Caco-2 (cell line): ENCODE measurements at regions not wholly inside any gene's neighbourhood (a gene's known extent, or its start where the extent isn't known, plus 50 kb on each side); places are given as distances from the start of the nearest gene placed in this dataset.

Source experiments
- BruUV-seq: library from RNA; stranded (reverse); fragments of 400-500 nt; replicated peaks from 2 replicates; lab custom pipeline; 2021; lab: Mats Ljungman, UMichigan
- CTCF ChIA-PET: fragments of 300-600 bp; sonication (Branson Sonifier 250); formaldehyde crosslinking; loops from one replicate; lab custom pipeline; 2022; ENCODE audit warnings: antibody characterized with exemption; lab: Charles Lee
- POLR2A ChIA-PET: fragments of 300-600 bp; sonication (Branson Sonifier 250); formaldehyde crosslinking; loops from one replicate; lab custom pipeline; 2022; ENCODE audit warnings: antibody characterized with exemption; lab: Charles Lee
- DNase-seq, 2 experiments: peaks; one replicate each; pipeline versions ENCODE4 v3.0.0 to v3.0.0-alpha.2; 2020 to 2022
- H3K27me3 ChIP-seq: replicated peaks from 2 replicates; pipeline ENCODE4 v1.6.0; 2011; ENCODE audit warnings: low read length; ENCODE audit not compliant: control insufficient read depth, insufficient read depth
- H3K36me3 ChIP-seq: 2 replicates; pipeline ENCODE4 v1.5.1; 2011; ENCODE audit warnings: low read length; ENCODE audit not compliant: control insufficient read depth, insufficient read depth
- H3K4me1 ChIP-seq: fragments of 250-450 bp; sonication (Bioruptor Pico); 2 replicates; pipeline ENCODE4 v1.5.1; 2020; ENCODE audit warnings: mild to moderate bottlenecking
- H3K4me3 ChIP-seq: 2 replicates; pipeline ENCODE4 v1.5.1; 2011; ENCODE audit warnings: low read depth, mild to moderate bottlenecking, control low read depth, low read length
- H3K9me3 ChIP-seq: fragments of 250-450 bp; sonication (Bioruptor Pico); 2 replicates; pipeline ENCODE4 v1.5.1; 2020; ENCODE audit warnings: mild to moderate bottlenecking, moderate library complexity
- H3K27ac Mint-ChIP-seq: one replicate; pipeline ENCODE4 v1.8.0; 2022; ENCODE audit warnings: mixed read lengths; ENCODE audit not compliant: unreplicated experiment
- H3K27me3 Mint-ChIP-seq: one replicate; pipeline ENCODE4 v1.8.0; 2022; ENCODE audit warnings: mixed read lengths; ENCODE audit not compliant: insufficient read depth, unreplicated experiment
- H3K36me3 Mint-ChIP-seq: one replicate; pipeline ENCODE4 v1.8.0; 2022; ENCODE audit warnings: mild to moderate bottlenecking, mixed read lengths; ENCODE audit not compliant: insufficient read depth, unreplicated experiment
- H3K4me1 Mint-ChIP-seq: one replicate; pipeline ENCODE4 v1.8.0; 2022; ENCODE audit warnings: low read depth, mixed read lengths; ENCODE audit not compliant: unreplicated experiment
- H3K4me3 Mint-ChIP-seq: one replicate; pipeline ENCODE4 v1.8.0; 2022; ENCODE audit warnings: mild to moderate bottlenecking, moderate library complexity, mixed read lengths; ENCODE audit not compliant: unreplicated experiment
- H3K9me3 Mint-ChIP-seq: one replicate; pipeline ENCODE4 v1.8.0; 2022; ENCODE audit warnings: mixed read lengths; ENCODE audit not compliant: unreplicated experiment
- CTCF ChIP-seq, 2 experiments: fragments of 200-600 bp in 1 of 2; IDR thresholded peaks; 1 replicate in 1 of 2; 2 replicates in 1 of 2; pipeline versions ENCODE4 v1.5.1 to v1.8.0; 2011 to 2022; ENCODE audit warnings: antibody characterized with exemption in 1 of 2, control low read depth in 1 of 2, inconsistent platforms in 1 of 2, low read depth in 1 of 2, low read length in 1 of 2, mild to moderate bottlenecking in 1 of 2, moderate library complexity in 1 of 2; ENCODE audit not compliant: insufficient read depth in 1 of 2, severe bottlenecking in 1 of 2, unreplicated experiment in 1 of 2
- intact Hi-C: fragments of 100-400 bp; cut with micrococcal nuclease; formaldehyde crosslinking; loops from one replicate; pipeline ENCODE4 v1.10.0; 2022; ENCODE audit not compliant: unreplicated experiment

DNA sequence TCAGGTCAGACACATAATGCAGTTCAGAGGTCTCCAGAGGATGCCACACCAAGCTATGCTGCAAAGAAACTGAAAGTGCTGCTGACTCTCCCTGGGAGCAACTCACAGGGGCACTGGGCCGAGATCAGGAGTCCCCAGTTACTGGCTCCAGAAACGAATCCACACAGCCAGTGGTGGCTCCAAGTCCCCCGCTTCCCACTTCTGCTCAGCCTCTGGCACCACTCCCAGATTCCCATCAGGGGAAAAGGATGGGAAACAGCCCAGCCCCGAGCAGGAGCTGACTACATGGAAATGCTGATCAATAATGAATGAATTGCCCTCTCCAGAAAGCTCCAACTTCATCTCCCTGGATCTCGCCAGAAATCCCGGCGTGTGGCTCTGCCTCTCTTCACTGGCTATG is 62.3 kb upstream of the CDH5 start:
- H3K9me3 ChIP-seq, result no peaks in the 10 kb centered on the region
- DNase-seq, result peak in 1 of 2 experiments; percentile 21
- no peaks in the 10 kb centered on the region for H3K36me3 ChIP-seq
- BruUV-seq, result no TSS peak
- no peaks in the 10 kb centered on the region for H3K4me1 Mint-ChIP-seq
- TF ChIP-seq CTCF (IDR thresholded peaks at IDR 0.05; ENCODE audit: insufficient read depth in 1 of 2, low read depth in 1 of 2, low read length in 1 of 2, severe bottlenecking in 1 of 2, unreplicated experiment in 1 of 2), result no peak
- CTCF ChIA-PET, result no interaction called here
- intact Hi-C loops, result no loop called here
- H3K4me3 Mint-ChIP-seq, result no peak overlapping the region
- no peak overlapping the region for H3K4me3 ChIP-seq
- H3K36me3 Mint-ChIP-seq, result no peaks in the 10 kb centered on the region
- peaks cover 38% of the 10 kb centered on the region for H3K27me3 Mint-ChIP-seq
- H3K27ac Mint-ChIP-seq, result no peak overlapping the region
- H3K27me3 ChIP-seq, result peaks cover 2% of the 10 kb centered on the region
- H3K4me1 ChIP-seq, result no peaks in the 10 kb centered on the region
- POLR2A ChIA-PET, result no interaction called here
- no peaks in the 10 kb centered on the region for H3K9me3 Mint-ChIP-seq

DNA sequence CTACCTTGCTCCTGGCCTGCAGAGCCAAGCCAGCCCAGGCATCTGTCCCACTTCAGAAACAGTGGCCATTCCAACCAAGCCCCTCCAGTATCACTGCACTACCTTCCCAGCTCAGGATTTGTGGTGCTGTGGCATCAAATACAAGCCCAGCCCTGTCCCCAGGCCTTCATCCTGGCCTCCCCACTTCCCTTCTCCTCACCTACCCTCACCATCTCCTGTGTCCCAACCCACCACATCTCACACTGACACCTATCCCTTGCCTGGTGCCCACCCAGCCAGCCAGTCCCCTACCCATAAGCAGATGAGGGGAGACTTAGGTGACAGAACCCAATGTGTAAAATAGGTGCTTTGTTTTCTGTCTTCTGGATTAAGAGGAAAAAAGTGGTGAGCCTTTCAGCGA is 66.0 kb upstream of the CDH5 start:
- no TSS peak for BruUV-seq
- Mint-ChIP-seq H3K27me3 (peaks cover 25% of the 10 kb centered on the region), H3K36me3 (no peaks in the 10 kb centered on the region), H3K4me3 (no peak overlapping the region), H3K27ac (no peak overlapping the region), H3K9me3 (no peaks in the 10 kb centered on the region), H3K4me1 (no peaks in the 10 kb centered on the region)
- ChIA-PET POLR2A (no interaction called here), CTCF (no interaction called here)
- peaks cover 2% of the 10 kb centered on the region; the same call in 1 of the 2 replicates for H3K27me3 ChIP-seq
- DNase-seq, result no peak
- no peaks in the 10 kb centered on the region for H3K36me3 ChIP-seq
- intact Hi-C loops, result no loop called here
- H3K4me1 ChIP-seq, result no peaks in the 10 kb centered on the region
- no peak for TF ChIP-seq CTCF (IDR thresholded peaks at IDR 0.05; ENCODE audit: insufficient read depth in 1 of 2, low read depth in 1 of 2, low read length in 1 of 2, severe bottlenecking in 1 of 2, unreplicated experiment in 1 of 2)
- no peaks in the 10 kb centered on the region for H3K9me3 ChIP-seq
- no peak overlapping the region for H3K4me3 ChIP-seq

DNA sequence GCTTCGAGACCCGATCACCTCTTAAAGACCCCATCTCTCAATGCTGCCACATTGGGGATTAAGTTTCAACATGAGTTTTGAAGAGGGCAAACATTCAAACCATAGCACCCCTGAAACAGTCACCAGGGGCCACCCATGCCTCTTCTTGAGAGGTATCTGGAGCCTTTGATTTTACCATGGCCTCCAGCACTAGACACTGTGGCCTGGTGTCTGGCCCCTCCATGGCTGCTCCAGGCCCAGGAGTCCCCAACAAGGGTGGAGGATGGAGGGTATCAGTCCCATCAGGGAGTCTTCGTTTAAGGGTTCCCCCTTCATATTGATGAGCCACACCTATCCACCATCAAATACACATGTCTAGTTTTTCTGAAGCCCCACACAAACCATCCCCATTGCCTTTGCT is 66.5 kb upstream of the CDH5 start:
- no peak overlapping the region for H3K4me3 Mint-ChIP-seq
- no peak overlapping the region for H3K4me3 ChIP-seq
- DNase-seq, result no peak
- intact Hi-C loops, result no loop called here
- H3K4me1 Mint-ChIP-seq, result no peaks in the 10 kb centered on the region
- no peaks in the 10 kb centered on the region for H3K9me3 Mint-ChIP-seq
- H3K27me3 Mint-ChIP-seq, result peaks cover 28% of the 10 kb centered on the region
- BruUV-seq, result no TSS peak
- H3K36me3 Mint-ChIP-seq, result no peaks in the 10 kb centered on the region
- no peaks in the 10 kb centered on the region for H3K4me1 ChIP-seq
- no peak overlapping the region for H3K27ac Mint-ChIP-seq
- POLR2A ChIA-PET, result no interaction called here
- H3K27me3 ChIP-seq, result peaks cover 2% of the 10 kb centered on the region; the same call in 1 of the 2 replicates
- no peaks in the 10 kb centered on the region for H3K36me3 ChIP-seq
- CTCF ChIA-PET, result no interaction called here
- no peaks in the 10 kb centered on the region for H3K9me3 ChIP-seq
- TF ChIP-seq CTCF (IDR thresholded peaks at IDR 0.05; ENCODE audit: insufficient read depth in 1 of 2, low read depth in 1 of 2, low read length in 1 of 2, severe bottlenecking in 1 of 2, unreplicated experiment in 1 of 2), result no peak
